BLaER1 (cell line): ENCODE measurements at regions not wholly inside any gene's neighbourhood (a gene's known extent, or its start where the extent isn't known, plus 50 kb on each side); places are given as distances from the start of the nearest gene placed in this dataset.

Source experiments
- H3K27ac ChIP-seq: shearing (Covaris generic); formaldehyde crosslinking; 2 replicates; pipeline ENCODE4 v1.8.1; 2022
- H3K27me3 ChIP-seq: shearing (Covaris generic); formaldehyde crosslinking; 2 replicates; pipeline ENCODE4 v1.8.1; 2022
- H3K36me3 ChIP-seq: shearing (Covaris generic); formaldehyde crosslinking; 2 replicates; pipeline ENCODE4 v1.8.1; 2022
- H3K4me1 ChIP-seq: shearing (Covaris generic); formaldehyde crosslinking; 2 replicates; pipeline ENCODE4 v1.8.1; 2022
- H3K4me2 ChIP-seq: shearing (Covaris generic); formaldehyde crosslinking; 2 replicates; pipeline ENCODE4 v1.8.1; 2022
- H3K4me3 ChIP-seq: shearing (Covaris generic); formaldehyde crosslinking; 2 replicates; pipeline ENCODE4 v1.8.1; 2022
- H3K9ac ChIP-seq: shearing (Covaris generic); formaldehyde crosslinking; 2 replicates; pipeline ENCODE4 v1.8.1; 2022
- H3K9me3 ChIP-seq: shearing (Covaris generic); formaldehyde crosslinking; 2 replicates; pipeline ENCODE4 v1.8.1; 2022
- H4K20me1 ChIP-seq: shearing (Covaris generic); formaldehyde crosslinking; 2 replicates; pipeline ENCODE4 v1.8.1; 2022
- Cebpa-rat ChIP-seq: shearing (Covaris generic); IDR thresholded peaks from 2 replicates; pipeline ENCODE4 v1.8.1; 2022

- Histone ChIP-seq H3K36me3 (no peaks in the 10 kb centered on the region), H3K9ac (no peak overlapping the region)
Measured at GRCh38 chr6:169024047-169024660, 229.5 kb downstream of the THBS2 start.

GRCh38 chr6:169023161-169023874, 230.3 kb downstream of the THBS2 start:
- H3K27me3 ChIP-seq = no peaks in the 10 kb centered on the region
- TF ChIP-seq Cebpa-rat = no peak
- H3K9me3 ChIP-seq = peaks cover 17% of the 10 kb centered on the region
- no peaks in the 10 kb centered on the region for H3K36me3 ChIP-seq
- H3K4me3 ChIP-seq = no peak overlapping the region
- H4K20me1 ChIP-seq = no peaks in the 10 kb centered on the region
- no peak overlapping the region for H3K4me2 ChIP-seq
- H3K4me1 ChIP-seq = peaks cover 16% of the 10 kb centered on the region
- no peak overlapping the region for H3K9ac ChIP-seq
- H3K27ac ChIP-seq = no peak overlapping the region

More at GRCh38 chr6:169024047-169024660, 229.5 kb downstream of the THBS2 start:
- peaks cover 17% of the 10 kb centered on the region for H3K9me3 ChIP-seq
- no peak overlapping the region for H3K27ac ChIP-seq
- H3K27me3 ChIP-seq = no peaks in the 10 kb centered on the region
- no peak overlapping the region for H3K4me3 ChIP-seq
- peaks cover 8% of the 10 kb centered on the region for H3K4me1 ChIP-seq
- no peak for TF ChIP-seq Cebpa-rat
- H4K20me1 ChIP-seq = no peaks in the 10 kb centered on the region
- no peak overlapping the region for H3K4me2 ChIP-seq

- no peak overlapping the region for H3K27ac ChIP-seq
- H4K20me1 ChIP-seq = no peaks in the 10 kb centered on the region
- H3K27me3 ChIP-seq = no peaks in the 10 kb centered on the region
- H3K4me2 ChIP-seq = no peak overlapping the region
- no peaks in the 10 kb centered on the region for H3K36me3 ChIP-seq
- H3K9me3 ChIP-seq = peaks cover 23% of the 10 kb centered on the region
- no peak overlapping the region for H3K4me3 ChIP-seq
- H3K9ac ChIP-seq = no peak overlapping the region
- peaks cover 25% of the 10 kb centered on the region for H3K4me1 ChIP-seq
- TF ChIP-seq Cebpa-rat = no peak
Measured at GRCh38 chr6:169022079-169022478, 231.6 kb downstream of the THBS2 start.

GRCh38 chr6:169020821-169021220, 232.8 kb downstream of the THBS2 start:
- no peaks in the 10 kb centered on the region for H3K27me3 ChIP-seq
- no peak overlapping the region for H3K9ac ChIP-seq
- H3K27ac ChIP-seq = no peak overlapping the region
- peaks cover 25% of the 10 kb centered on the region for H3K4me1 ChIP-seq
- no peaks in the 10 kb centered on the region for H3K36me3 ChIP-seq
- no peak overlapping the region for H3K4me2 ChIP-seq
- no peaks in the 10 kb centered on the region for H4K20me1 ChIP-seq
- H3K9me3 ChIP-seq = peaks cover 35% of the 10 kb centered on the region
- no peak overlapping the region for H3K4me3 ChIP-seq
- no peak for TF ChIP-seq Cebpa-rat

GRCh38 chr6:169019727-169020491, 233.7 kb downstream of the THBS2 start:
- no peak overlapping the region for H3K4me3 ChIP-seq
- TF ChIP-seq Cebpa-rat = no peak
- H3K27me3 ChIP-seq = no peaks in the 10 kb centered on the region
- no peak overlapping the region for H3K9ac ChIP-seq
- peak overlapping the region; percentile 76; the same call in 1 of the 2 replicates for H3K4me2 ChIP-seq
- H3K27ac ChIP-seq = no peak overlapping the region
- H3K4me1 ChIP-seq = peaks cover 25% of the 10 kb centered on the region
- H4K20me1 ChIP-seq = no peaks in the 10 kb centered on the region
- no peaks in the 10 kb centered on the region for H3K36me3 ChIP-seq
- H3K9me3 ChIP-seq = peaks cover 41% of the 10 kb centered on the region

- no peaks in the 10 kb centered on the region for H3K27me3 ChIP-seq
- H3K9ac ChIP-seq = peak overlapping the region; percentile 66
- H3K9me3 ChIP-seq = peaks cover 43% of the 10 kb centered on the region
- peak overlapping the region; percentile 82 for H3K27ac ChIP-seq
- H3K4me1 ChIP-seq = peaks cover 31% of the 10 kb centered on the region
- no peak overlapping the region for H3K4me3 ChIP-seq
- TF ChIP-seq Cebpa-rat = no peak
- no peaks in the 10 kb centered on the region for H4K20me1 ChIP-seq
- H3K36me3 ChIP-seq = no peaks in the 10 kb centered on the region
- H3K4me2 ChIP-seq = peak overlapping the region; percentile 76
Measured at GRCh38 chr6:169019111-169019510, 234.5 kb downstream of the THBS2 start.

GRCh38 chr6:169016758-169017157, 236.9 kb downstream of the THBS2 start:
- Histone ChIP-seq H3K27me3 (no peaks in the 10 kb centered on the region), H3K9me3 (peaks cover 44% of the 10 kb centered on the region), H3K4me1 (peaks cover 32% of the 10 kb centered on the region), H3K27ac (no peak overlapping the region), H3K4me3 (no peak overlapping the region), H4K20me1 (no peaks in the 10 kb centered on the region), H3K9ac (no peak overlapping the region), H3K4me2 (no peak overlapping the region), H3K36me3 (no peaks in the 10 kb centered on the region)
- no peak for TF ChIP-seq Cebpa-rat

- no peaks in the 10 kb centered on the region for H4K20me1 ChIP-seq
- TF ChIP-seq Cebpa-rat = no peak
- H3K4me3 ChIP-seq = no peak overlapping the region
- H3K36me3 ChIP-seq = no peaks in the 10 kb centered on the region
- H3K4me1 ChIP-seq = peaks cover 27% of the 10 kb centered on the region
- no peak overlapping the region for H3K27ac ChIP-seq
- peaks cover 44% of the 10 kb centered on the region for H3K9me3 ChIP-seq
- no peaks in the 10 kb centered on the region for H3K27me3 ChIP-seq
- H3K9ac ChIP-seq = no peak overlapping the region
- peak overlapping the region; percentile 18 for H3K4me2 ChIP-seq
Measured at GRCh38 chr6:169014211-169015197, 239.1 kb downstream of the THBS2 start.

- H3K27me3 ChIP-seq = no peaks in the 10 kb centered on the region
- no peak overlapping the region for H3K4me3 ChIP-seq
- peaks cover 6% of the 10 kb centered on the region for H3K4me1 ChIP-seq
- no peaks in the 10 kb centered on the region for H4K20me1 ChIP-seq
- no peaks in the 10 kb centered on the region for H3K36me3 ChIP-seq
- peaks cover 20% of the 10 kb centered on the region for H3K9me3 ChIP-seq
- TF ChIP-seq Cebpa-rat = no peak
- no peak overlapping the region for H3K27ac ChIP-seq
- no peak overlapping the region for H3K9ac ChIP-seq
- no peak overlapping the region for H3K4me2 ChIP-seq
Measured at GRCh38 chr6:169009628-169010027, 244.0 kb downstream of the THBS2 start.
